HEK293 (cell line): ENCODE measurements at regions not wholly inside any gene's neighbourhood (a gene's known extent, or its start where the extent isn't known, plus 50 kb on each side); places are given as distances from the start of the nearest gene placed in this dataset.

Experiments
- CTCF ChIA-PET: fragments of 350-600 bp; formaldehyde crosslinking; extraction: SDS; loops from one replicate; lab custom pipeline; 2021; ENCODE audit warnings: antibody characterized with exemption; lab: Yijun Ruan, JAX
- POLR2A ChIA-PET: fragments of 300-600 bp; formaldehyde crosslinking; extraction: SDS; loops from one replicate; lab custom pipeline; 2020; ENCODE audit warnings: antibody characterized with exemption, inconsistent platforms; lab: Yijun Ruan, JAX
- H3K27ac ChIP-seq: fragments of 200-500 bp; sonication (Bioruptor generic); 2 replicates; pipeline ENCODE4 v1.5.1; 2014; ENCODE audit warnings: low read depth, low read length, control low read depth, inconsistent platforms; ENCODE audit errors: extremely low read depth
- H3K36me3 ChIP-seq, 2 experiments: fragments of 200-500 bp in 1 of 2; sonication (Bioruptor generic) in 1 of 2; 1 replicate in 1 of 2; 2 replicates in 1 of 2; pipeline ENCODE4 v1.5.1; 2014 to 2017; ENCODE audit warnings: inconsistent platforms in 2 of 2, low read length in 2 of 2; ENCODE audit not compliant: control insufficient read depth in 2 of 2, insufficient read depth in 1 of 2
- H3K4me1 ChIP-seq: fragments of 200-500 bp; sonication (Bioruptor generic); 2 replicates; pipeline ENCODE4 v1.5.1; 2014; ENCODE audit warnings: mild to moderate bottlenecking, low read length, inconsistent platforms; ENCODE audit not compliant: control insufficient read depth, insufficient read depth
- H3K4me3 ChIP-seq: 2 replicates; pipeline ENCODE4 v1.5.1; 2011; ENCODE audit warnings: low read depth, mild to moderate bottlenecking, control low read depth, low read length, moderate library complexity
- H3K9me3 ChIP-seq: fragments of 200-500 bp; sonication (Bioruptor generic); 2 replicates; pipeline ENCODE4 v1.5.1; 2014; ENCODE audit warnings: low read depth, low read length, inconsistent platforms; ENCODE audit not compliant: control insufficient read depth, insufficient read depth
- HIC1 ChIP-seq: fragments of 450-650 bp; formaldehyde crosslinking; IDR thresholded peaks from 2 replicates; pipeline ENCODE4 v1.5.1; 2016; ENCODE audit warnings: missing biosample characterization, missing genetic modification characterization
- IKZF3 ChIP-seq: fragments of 450-650 bp; IDR thresholded peaks from 2 replicates; pipeline ENCODE4 v1.5.0; 2018; ENCODE audit warnings: missing biosample characterization, mild to moderate bottlenecking, missing genetic modification characterization, moderate library complexity
- ZNF133 ChIP-seq: fragments of 450-650 bp; formaldehyde crosslinking; IDR thresholded peaks from 2 replicates; pipeline ENCODE4 v1.5.1; 2016; ENCODE audit warnings: missing biosample characterization, missing genetic modification characterization
- ZNF138 ChIP-seq: fragments of 450-650 bp; formaldehyde crosslinking; IDR thresholded peaks from 2 replicates; pipeline ENCODE4 v1.5.1; 2016; ENCODE audit warnings: missing biosample characterization, missing genetic modification characterization, borderline replicate concordance
- ZNF157 ChIP-seq: fragments of 450-650 bp; formaldehyde crosslinking; IDR thresholded peaks from 2 replicates; pipeline ENCODE4 v1.5.1; 2016; ENCODE audit warnings: missing biosample characterization, missing genetic modification characterization
- ZNF175 ChIP-seq: fragments of 450-650 bp; formaldehyde crosslinking; IDR thresholded peaks from 2 replicates; pipeline ENCODE4 v1.5.1; 2016; ENCODE audit warnings: missing biosample characterization, missing genetic modification characterization
- ZNF223 ChIP-seq: fragments of 450-650 bp; formaldehyde crosslinking; IDR thresholded peaks from 2 replicates; pipeline ENCODE4 v1.5.1; 2016; ENCODE audit warnings: missing biosample characterization, missing genetic modification characterization
- ZNF280D ChIP-seq: fragments of 450-650 bp; formaldehyde crosslinking; IDR thresholded peaks from 2 replicates; pipeline ENCODE4 v1.5.1; 2016; ENCODE audit warnings: missing biosample characterization, missing genetic modification characterization
- ZNF391 ChIP-seq: fragments of 450-650 bp; formaldehyde crosslinking; IDR thresholded peaks from 2 replicates; pipeline ENCODE4 v1.5.1; 2016; ENCODE audit warnings: low read depth, missing biosample characterization, missing genetic modification characterization, borderline replicate concordance
- ZNF561 ChIP-seq: fragments of 450-650 bp; IDR thresholded peaks from 2 replicates; pipeline ENCODE4 v1.5.1; 2018; ENCODE audit warnings: missing biosample characterization, missing genetic modification characterization, borderline replicate concordance
- ZNF621 ChIP-seq: fragments of 450-650 bp; formaldehyde crosslinking; IDR thresholded peaks from 2 replicates; pipeline ENCODE4 v1.5.1; 2017; ENCODE audit warnings: missing biosample characterization, missing genetic modification characterization
- ZNF701 ChIP-seq: fragments of 450-650 bp; formaldehyde crosslinking; IDR thresholded peaks from 2 replicates; pipeline ENCODE4 v1.5.1; 2016; ENCODE audit warnings: missing biosample characterization, missing genetic modification characterization
- ZNF707 ChIP-seq: fragments of 450-650 bp; formaldehyde crosslinking; IDR thresholded peaks from 2 replicates; pipeline ENCODE4 v1.5.1; 2016; ENCODE audit warnings: missing biosample characterization, missing genetic modification characterization
- ZNF747 ChIP-seq: fragments of 450-650 bp; formaldehyde crosslinking; IDR thresholded peaks from 2 replicates; pipeline ENCODE4 v1.5.1; 2016; ENCODE audit warnings: missing biosample characterization, missing genetic modification characterization
- ZNF791 ChIP-seq: fragments of 450-650 bp; formaldehyde crosslinking; IDR thresholded peaks from 2 replicates; pipeline ENCODE4 v1.5.1; 2016; ENCODE audit warnings: missing biosample characterization, missing genetic modification characterization
- ZNF830 ChIP-seq: fragments of 450-650 bp; IDR thresholded peaks from 2 replicates; pipeline ENCODE4 v1.5.0; 2018; ENCODE audit warnings: missing biosample characterization, missing genetic modification characterization, low read depth, mild to moderate bottlenecking, moderate library complexity
- ZSCAN30 ChIP-seq: fragments of 450-650 bp; IDR thresholded peaks from 2 replicates; pipeline ENCODE4 v1.5.1; 2018; ENCODE audit warnings: missing biosample characterization, mild to moderate bottlenecking, missing genetic modification characterization, moderate library complexity
- TF ChIP-seq, protein P1 (sequence below): fragments of 450-650 bp; formaldehyde crosslinking; IDR thresholded peaks from 2 replicates; pipeline ENCODE4 v1.5.1; 2016; ENCODE audit warnings: missing biosample characterization, missing genetic modification characterization
- TF ChIP-seq, protein P2 (sequence below): fragments of 450-650 bp; formaldehyde crosslinking; IDR thresholded peaks from 2 replicates; pipeline ENCODE4 v1.5.1; 2016; ENCODE audit warnings: missing biosample characterization, missing genetic modification characterization
- TF ChIP-seq, protein P3 (sequence below): fragments of 450-650 bp; formaldehyde crosslinking; IDR thresholded peaks from 2 replicates; pipeline ENCODE4 v1.5.1; 2016; ENCODE audit warnings: missing biosample characterization, missing genetic modification characterization
- TF ChIP-seq, protein P4 (sequence below): fragments of 450-650 bp; formaldehyde crosslinking; IDR thresholded peaks from 2 replicates; pipeline ENCODE4 v1.5.1; 2016; ENCODE audit warnings: missing biosample characterization, missing genetic modification characterization

- TF ChIP-seq HIC1 (tag by site-specific recombination) (no peak), ZNF621 (tag by site-specific recombination) (no peak), ZNF157 (tag by site-specific recombination) (no peak), ZNF138 (tag by site-specific recombination) (no peak), ZNF707 (tag by site-specific recombination) (no peak), IKZF3 (tag by site-specific recombination) (no peak), ZNF391 (no peak), ZNF280D (tag by site-specific recombination) (no peak)
- TF ChIP-seq, protein P1, sequence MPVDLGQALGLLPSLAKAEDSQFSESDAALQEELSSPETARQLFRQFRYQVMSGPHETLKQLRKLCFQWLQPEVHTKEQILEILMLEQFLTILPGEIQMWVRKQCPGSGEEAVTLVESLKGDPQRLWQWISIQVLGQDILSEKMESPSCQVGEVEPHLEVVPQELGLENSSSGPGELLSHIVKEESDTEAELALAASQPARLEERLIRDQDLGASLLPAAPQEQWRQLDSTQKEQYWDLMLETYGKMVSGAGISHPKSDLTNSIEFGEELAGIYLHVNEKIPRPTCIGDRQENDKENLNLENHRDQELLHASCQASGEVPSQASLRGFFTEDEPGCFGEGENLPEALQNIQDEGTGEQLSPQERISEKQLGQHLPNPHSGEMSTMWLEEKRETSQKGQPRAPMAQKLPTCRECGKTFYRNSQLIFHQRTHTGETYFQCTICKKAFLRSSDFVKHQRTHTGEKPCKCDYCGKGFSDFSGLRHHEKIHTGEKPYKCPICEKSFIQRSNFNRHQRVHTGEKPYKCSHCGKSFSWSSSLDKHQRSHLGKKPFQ (tag by site-specific recombination): no peak
- TF ChIP-seq, protein P2, sequence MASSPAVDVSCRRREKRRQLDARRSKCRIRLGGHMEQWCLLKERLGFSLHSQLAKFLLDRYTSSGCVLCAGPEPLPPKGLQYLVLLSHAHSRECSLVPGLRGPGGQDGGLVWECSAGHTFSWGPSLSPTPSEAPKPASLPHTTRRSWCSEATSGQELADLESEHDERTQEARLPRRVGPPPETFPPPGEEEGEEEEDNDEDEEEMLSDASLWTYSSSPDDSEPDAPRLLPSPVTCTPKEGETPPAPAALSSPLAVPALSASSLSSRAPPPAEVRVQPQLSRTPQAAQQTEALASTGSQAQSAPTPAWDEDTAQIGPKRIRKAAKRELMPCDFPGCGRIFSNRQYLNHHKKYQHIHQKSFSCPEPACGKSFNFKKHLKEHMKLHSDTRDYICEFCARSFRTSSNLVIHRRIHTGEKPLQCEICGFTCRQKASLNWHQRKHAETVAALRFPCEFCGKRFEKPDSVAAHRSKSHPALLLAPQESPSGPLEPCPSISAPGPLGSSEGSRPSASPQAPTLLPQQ: no peak
- TF ChIP-seq, protein P3, sequence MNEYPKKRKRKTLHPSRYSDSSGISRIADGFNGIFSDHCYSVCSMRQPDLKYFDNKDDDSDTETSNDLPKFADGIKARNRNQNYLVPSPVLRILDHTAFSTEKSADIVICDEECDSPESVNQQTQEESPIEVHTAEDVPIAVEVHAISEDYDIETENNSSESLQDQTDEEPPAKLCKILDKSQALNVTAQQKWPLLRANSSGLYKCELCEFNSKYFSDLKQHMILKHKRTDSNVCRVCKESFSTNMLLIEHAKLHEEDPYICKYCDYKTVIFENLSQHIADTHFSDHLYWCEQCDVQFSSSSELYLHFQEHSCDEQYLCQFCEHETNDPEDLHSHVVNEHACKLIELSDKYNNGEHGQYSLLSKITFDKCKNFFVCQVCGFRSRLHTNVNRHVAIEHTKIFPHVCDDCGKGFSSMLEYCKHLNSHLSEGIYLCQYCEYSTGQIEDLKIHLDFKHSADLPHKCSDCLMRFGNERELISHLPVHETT: no peak
These were observed 77.4 kb upstream of the MAD2L1 start (continued) for GRCh38 chr4:120144041-120144440.

GRCh38 chr4:120139392-120139791 is 72.7 kb upstream of the MAD2L1 start:
- ChIA-PET POLR2A (no interaction called here), CTCF (no interaction called here)
- no peak overlapping the region for H3K4me3 ChIP-seq
- TF ChIP-seq ZNF561 (tag by site-specific recombination): no peak
- TF ChIP-seq, protein P4, sequence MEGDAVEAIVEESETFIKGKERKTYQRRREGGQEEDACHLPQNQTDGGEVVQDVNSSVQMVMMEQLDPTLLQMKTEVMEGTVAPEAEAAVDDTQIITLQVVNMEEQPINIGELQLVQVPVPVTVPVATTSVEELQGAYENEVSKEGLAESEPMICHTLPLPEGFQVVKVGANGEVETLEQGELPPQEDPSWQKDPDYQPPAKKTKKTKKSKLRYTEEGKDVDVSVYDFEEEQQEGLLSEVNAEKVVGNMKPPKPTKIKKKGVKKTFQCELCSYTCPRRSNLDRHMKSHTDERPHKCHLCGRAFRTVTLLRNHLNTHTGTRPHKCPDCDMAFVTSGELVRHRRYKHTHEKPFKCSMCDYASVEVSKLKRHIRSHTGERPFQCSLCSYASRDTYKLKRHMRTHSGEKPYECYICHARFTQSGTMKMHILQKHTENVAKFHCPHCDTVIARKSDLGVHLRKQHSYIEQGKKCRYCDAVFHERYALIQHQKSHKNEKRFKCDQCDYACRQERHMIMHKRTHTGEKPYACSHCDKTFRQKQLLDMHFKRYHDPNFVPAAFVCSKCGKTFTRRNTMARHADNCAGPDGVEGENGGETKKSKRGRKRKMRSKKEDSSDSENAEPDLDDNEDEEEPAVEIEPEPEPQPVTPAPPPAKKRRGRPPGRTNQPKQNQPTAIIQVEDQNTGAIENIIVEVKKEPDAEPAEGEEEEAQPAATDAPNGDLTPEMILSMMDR: no peak
- TF ChIP-seq ZNF830 (tag by site-specific recombination): no peak
- TF ChIP-seq ZNF133: no peak
- TF ChIP-seq ZNF701 (tag by site-specific recombination): no peak
- TF ChIP-seq ZNF791 (tag by site-specific recombination): no peak
- TF ChIP-seq ZNF223 (tag by site-specific recombination): no peak
- TF ChIP-seq HIC1 (tag by site-specific recombination): no peak
- no peak for TF ChIP-seq ZNF747
- no peak for TF ChIP-seq ZSCAN30 (tag by site-specific recombination)
- no peak for TF ChIP-seq ZNF175 (tag by site-specific recombination)
- TF ChIP-seq, all 188 proteins: peak for 0
- Histone ChIP-seq H3K9me3 (no peaks in the 10 kb centered on the region), H3K36me3 (no peaks in the 10 kb centered on the region), H3K4me1 (no peaks in the 10 kb centered on the region), H3K27ac (no peak overlapping the region)
